ENCODE measurements at regions not wholly inside any gene's neighbourhood (a gene's known extent, or its start where the extent isn't known, plus 50 kb on each side); places are given as distances from the start of the nearest gene placed in this dataset.

GRCh38 chr17:70327279-70327678, 157.9 kb downstream of the KCNJ2 start:
- POLR2A ChIA-PET (ENCODE audit: partially characterized antibody): no interaction called here
- Histone ChIP-seq H2BK20ac (ENCODE audit: low read length) (no peak overlapping the region), H3K23me2 (ENCODE audit: low read depth, low read length) (no peaks in the 10 kb centered on the region), H4K8ac (ENCODE audit: extremely low read depth, insufficient read depth, low read length) (no peak overlapping the region), H4K5ac (ENCODE audit: insufficient read length, low read depth, low read length) (no peak overlapping the region), H2BK120ac (replicated peaks; ENCODE audit: low read depth, low read length) (no peak overlapping the region), H4K91ac (replicated peaks; ENCODE audit: insufficient read length, low read length) (no peak overlapping the region), H3K4me2 (ENCODE audit: insufficient read depth in 1 of 2, low read depth in 2 of 2, low read length in 2 of 2) (no peak overlapping the region), H3K27ac (ENCODE audit: low read depth, low read length) (no peak overlapping the region), H3K23ac (ENCODE audit: insufficient read length) (no peak overlapping the region), H3K79me2 (ENCODE audit: control insufficient read depth in 1 of 2, insufficient read depth in 2 of 2, low read length in 2 of 2) (no peaks in the 10 kb centered on the region), H3K9ac (replicated peaks in 1 of 4; ENCODE audit: extremely low read depth in 1 of 4, low read depth in 3 of 4, low read length in 3 of 4) (no peak overlapping the region), H3K56ac (replicated peaks; ENCODE audit: insufficient read length, low read depth, low read length) (no peak overlapping the region), H3K4ac (replicated peaks; ENCODE audit: insufficient read length, low read depth, low read length) (no peak overlapping the region), H2BK12ac (ENCODE audit: low read depth, low read length) (no peak overlapping the region), H3K36me3 (ENCODE audit: control insufficient read depth in 2 of 4, insufficient read depth in 4 of 4, low read length in 3 of 4) (no peaks in the 10 kb centered on the region), H3K9me3 (ENCODE audit: insufficient read depth in 2 of 2, low read depth in 1 of 2, low read length in 1 of 2) (no peaks in the 10 kb centered on the region), H3K4me3 (ENCODE audit: extremely low read depth in 1 of 4, insufficient read depth in 2 of 4, low read depth in 3 of 4, low read length in 4 of 4) (no peak overlapping the region), H2BK5ac (ENCODE audit: low read depth, low read length) (no peak overlapping the region), H3K4me1 (replicated peaks in 1 of 4; ENCODE audit: control insufficient read depth in 3 of 4, insufficient read depth in 4 of 4, low read length in 3 of 4) (no peaks in the 10 kb centered on the region), H2AK5ac (ENCODE audit: low read depth, low read length) (no peak overlapping the region), H2BK15ac (ENCODE audit: low read length) (no peak overlapping the region), H4K20me1 (replicated peaks in 1 of 2; ENCODE audit: control insufficient read depth in 1 of 2, insufficient read depth in 2 of 2, low read length in 2 of 2) (no peaks in the 10 kb centered on the region), H3K27me3 (replicated peaks in 1 of 4; ENCODE audit: control insufficient read depth in 3 of 4, extremely low read depth in 1 of 4, insufficient read depth in 3 of 4, low read length in 3 of 4) (no peaks in the 10 kb centered on the region), H2AFZ (ENCODE audit: low read length) (no peak overlapping the region), H3K79me1 (ENCODE audit: low read depth, low read length) (no peaks in the 10 kb centered on the region), H3K14ac (ENCODE audit: insufficient read length) (no peak overlapping the region), H3K18ac (ENCODE audit: extremely low read depth, low read length) (no peak overlapping the region)
- DNase-seq (ENCODE audit: low read depth in 1 of 2, low spot score in 2 of 2): no peak
- no peak for FAIRE-seq
- CTCF ChIA-PET (ENCODE audit: partially characterized antibody): no interaction called here
- 89% methylated on average over 1 of the region's 1 CpG; no CpG with 5 or more reads in 1 of the 2 experiments for WGBS, 2 experiments (ENCODE audit: extremely low coverage in 1 of 2, insufficient coverage in 1 of 2, insufficient read length in 1 of 2, insufficient replicate concordance in 2 of 2, low coverage in 1 of 2, low lambda C conversion rate in 2 of 2, missing lambda C conversion rate in 1 of 2)
- TF ChIP-seq RBBP5 (IDR thresholded peaks at IDR 0.05; ENCODE audit: borderline replicate concordance, low read depth, low read length) (no peak), CTCF (IDR thresholded peaks at IDR 0.05; ENCODE audit: control extremely low read depth in 1 of 3, insufficient read depth in 1 of 3, low read depth in 1 of 3, low read length in 3 of 3) (no peak), ATF2 (IDR thresholded peaks at IDR 0.05; ENCODE audit: low read length) (no peak)
